T1000 (cell line): ENCODE measurements at regions not wholly inside any gene's neighbourhood (a gene's known extent, or its start where the extent isn't known, plus 50 kb on each side); places are given as distances from the start of the nearest gene placed in this dataset.

Source experiments
- DNase-seq: peaks from one replicate; lab custom pipeline; 2025; ENCODE audit warnings: mixed read lengths; lab: John Stamatoyannopoulos, UW

DNA sequence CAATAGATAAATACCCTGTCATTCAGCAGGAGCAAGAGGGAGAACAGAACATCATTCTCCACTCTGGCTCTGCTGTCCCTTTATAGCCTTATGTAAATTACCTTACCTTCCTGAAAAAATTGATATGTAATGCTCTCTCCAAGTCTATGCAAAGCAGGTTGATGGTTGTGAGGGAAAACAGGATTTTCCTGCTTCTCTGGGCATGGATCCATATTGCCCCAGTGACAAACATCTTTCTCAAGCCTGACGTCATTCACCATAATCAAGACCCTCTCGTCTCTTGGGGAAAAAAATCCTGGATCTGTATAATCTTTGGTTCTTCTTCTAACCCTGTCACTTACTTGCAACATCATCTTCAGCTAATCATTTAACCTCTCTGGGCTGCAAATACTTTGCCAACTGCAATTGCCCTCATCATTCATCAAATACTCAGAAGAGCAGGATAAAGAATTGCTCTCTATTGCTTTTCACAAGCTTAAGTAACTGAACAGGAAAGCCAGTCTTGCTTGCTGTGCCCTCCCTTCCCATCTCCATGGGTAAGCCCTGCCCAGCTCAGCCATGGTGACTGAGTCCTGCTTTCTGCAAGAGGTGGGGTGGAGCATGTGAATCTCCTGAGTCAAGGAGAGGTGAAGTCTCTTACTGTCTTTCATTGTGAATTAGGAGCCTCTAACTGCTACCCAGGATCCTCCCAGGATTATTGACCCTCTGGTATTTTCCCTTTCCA, 123.7 kb upstream of the KLF7 start:
- DNase-seq: peak; percentile 3

DNA sequence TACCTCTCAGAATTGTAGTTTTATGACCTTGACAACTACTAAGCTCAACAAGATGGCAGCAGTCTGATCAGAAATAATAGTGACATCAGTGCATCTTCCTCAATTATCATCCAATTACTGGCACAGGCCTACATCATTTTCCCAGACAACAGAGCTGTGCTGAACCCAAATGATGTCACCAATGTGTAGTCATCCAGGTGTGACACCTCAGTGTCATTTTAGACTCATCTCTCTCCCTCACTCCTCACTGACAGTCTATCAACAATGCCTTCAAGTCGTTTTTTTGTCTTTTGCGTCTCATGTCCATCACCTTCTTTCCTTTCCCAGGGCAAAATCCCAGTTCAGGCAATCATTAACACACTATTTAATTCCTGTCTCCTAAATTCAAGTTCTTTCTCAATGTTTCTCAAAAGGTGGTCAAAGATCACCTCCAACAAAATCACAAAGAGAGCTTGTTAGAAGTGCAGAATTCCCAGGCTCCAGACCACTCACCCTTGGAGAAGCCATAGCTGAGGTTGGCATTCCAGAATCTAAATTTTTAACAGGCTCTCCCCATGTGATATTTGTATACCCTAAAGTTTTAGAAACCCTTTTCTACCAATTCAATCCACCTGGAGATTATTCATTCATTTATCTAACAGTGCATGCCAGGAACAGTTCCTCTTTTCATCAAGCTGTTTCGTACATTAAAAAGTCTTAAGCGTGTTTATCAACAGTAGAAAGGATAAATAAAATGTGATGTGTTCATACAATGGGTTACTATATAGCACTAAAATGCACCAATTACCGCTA, 125.3 kb upstream of the KLF7 start:
- no peak for DNase-seq

DNA sequence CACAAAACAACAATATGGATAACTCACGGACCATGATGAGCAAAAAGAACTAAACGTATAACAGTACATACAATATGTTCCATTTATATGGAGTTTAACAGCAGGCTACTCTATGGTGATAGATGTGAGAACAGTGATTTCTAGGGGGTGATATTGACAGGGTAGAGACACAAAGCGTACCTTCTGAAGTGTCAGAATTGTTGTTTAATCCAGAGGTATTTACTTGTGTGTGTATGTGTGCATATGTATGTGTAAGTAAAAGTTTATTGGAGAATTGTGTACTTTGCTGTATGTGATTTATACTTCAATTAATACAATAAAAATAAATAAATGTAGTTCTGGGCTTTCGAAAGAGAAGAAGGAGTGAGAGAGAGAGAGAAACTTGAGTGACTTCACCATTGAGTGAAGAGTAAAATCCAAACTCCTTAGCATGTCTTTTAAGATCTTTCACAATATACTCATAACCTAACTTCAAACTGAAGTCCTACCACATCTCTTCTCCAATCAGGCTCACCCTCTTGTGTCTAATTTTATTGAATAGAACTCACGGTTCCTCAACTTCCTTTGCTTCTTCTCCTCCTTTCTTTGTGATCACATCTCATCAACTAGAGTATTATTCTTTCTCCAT, 126.0 kb upstream of the KLF7 start:
- DNase-seq: no peak

DNA sequence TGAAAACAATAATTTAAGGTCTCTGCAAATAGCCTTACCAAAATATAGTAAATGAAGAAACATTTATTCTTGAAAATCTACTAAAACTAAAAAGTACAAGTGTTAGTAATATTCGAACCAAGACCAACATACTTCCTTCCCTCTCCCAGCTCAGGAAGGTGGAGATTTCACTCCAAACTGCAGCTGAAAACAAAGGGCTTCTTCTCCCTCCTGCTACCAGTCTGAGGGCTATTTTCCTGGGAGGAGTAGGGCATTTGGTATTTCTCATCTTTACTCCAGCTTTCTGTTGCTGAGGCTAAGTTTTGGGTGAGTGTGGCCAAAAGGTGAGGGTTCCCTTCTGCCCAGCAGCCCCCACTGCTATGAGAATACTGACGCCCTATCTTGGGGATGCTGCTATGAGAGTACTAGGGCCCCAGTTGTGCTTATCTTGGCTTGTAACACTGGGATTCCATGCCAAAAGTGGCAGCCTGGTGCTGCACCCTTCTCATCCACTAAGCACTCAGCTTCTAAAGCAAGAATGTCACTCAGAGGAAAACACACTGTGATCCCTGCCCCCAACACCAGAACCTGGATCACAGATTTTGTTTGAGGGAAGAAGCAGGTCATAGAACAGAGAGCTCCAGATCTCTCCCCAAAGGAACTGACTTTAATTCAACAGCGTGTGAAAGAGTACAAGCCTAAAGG, 130.7 kb upstream of the KLF7 start:
- no peak for DNase-seq

DNA sequence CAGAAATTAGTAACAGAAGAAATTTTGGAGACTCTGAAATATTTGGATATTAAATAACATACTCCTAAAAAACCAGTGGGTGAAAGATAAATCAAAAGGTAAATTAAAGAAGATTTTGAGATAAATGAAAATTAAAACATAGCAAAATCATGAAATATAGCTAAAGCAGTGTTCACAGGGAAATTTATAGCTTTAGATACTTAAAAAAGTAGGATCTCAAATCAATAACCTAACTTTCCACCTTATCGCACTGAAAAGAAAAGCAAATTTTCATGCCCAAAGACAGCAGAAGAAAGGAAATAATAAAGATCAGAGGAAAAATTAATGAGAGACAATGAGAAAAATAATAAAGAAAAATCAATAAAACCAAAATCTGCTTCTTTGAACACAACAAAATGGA, 135.1 kb upstream of the KLF7 start:
- no peak for DNase-seq

DNA sequence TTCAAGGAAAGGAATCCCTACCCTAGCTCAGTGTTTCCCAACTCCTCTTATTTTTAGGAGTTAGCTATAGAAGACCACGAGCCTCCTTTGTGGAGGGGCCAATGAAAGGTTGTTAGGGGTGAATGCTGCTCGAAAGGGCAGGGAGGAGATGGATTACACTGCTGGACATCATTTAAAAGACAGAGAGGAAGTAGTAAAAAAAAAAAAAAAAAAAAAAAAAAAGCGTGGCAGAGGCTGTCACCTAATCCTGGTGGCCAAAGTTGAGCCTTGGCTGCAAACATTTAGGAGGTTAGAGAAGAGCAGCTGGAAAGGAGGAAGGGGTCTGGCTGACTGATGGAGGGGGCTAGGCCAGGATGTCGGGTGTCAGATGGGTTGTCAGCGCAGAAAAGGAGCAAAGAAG, 139.0 kb upstream of the KLF7 start:
- no peak for DNase-seq

DNA sequence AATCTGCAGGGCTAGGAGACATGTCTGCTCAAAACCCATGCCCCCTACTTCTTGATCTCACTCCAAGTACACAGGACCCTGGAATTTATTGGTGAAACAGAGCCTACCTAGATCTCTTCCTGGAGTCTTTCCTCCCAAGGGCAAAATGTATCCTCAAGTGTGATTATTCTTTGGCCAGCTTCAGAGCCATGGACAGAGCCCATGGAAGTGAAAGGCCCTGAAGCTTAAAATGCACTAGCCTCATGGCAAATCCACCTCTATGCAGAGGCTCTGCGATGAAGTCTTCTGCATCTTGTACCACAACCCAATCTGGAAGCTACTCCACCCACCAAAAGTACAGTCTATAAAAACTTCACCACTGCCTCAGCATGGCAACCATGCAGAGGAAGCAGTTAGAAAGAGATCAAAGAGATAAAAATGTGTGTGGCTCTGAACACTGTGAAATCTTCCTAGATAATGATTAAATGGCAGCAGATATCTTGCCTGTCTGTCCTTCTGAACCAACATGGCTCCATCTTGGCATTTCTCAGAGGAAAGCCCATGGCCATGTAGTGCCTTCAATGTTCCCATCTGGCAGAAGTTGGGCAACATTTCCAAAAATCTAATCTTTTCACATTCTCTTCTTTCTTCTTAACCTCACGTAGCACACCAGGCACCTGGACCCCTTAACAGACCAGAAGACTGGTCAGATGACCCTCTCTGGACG, 142.9 kb upstream of the KLF7 start:
- no peak for DNase-seq

DNA sequence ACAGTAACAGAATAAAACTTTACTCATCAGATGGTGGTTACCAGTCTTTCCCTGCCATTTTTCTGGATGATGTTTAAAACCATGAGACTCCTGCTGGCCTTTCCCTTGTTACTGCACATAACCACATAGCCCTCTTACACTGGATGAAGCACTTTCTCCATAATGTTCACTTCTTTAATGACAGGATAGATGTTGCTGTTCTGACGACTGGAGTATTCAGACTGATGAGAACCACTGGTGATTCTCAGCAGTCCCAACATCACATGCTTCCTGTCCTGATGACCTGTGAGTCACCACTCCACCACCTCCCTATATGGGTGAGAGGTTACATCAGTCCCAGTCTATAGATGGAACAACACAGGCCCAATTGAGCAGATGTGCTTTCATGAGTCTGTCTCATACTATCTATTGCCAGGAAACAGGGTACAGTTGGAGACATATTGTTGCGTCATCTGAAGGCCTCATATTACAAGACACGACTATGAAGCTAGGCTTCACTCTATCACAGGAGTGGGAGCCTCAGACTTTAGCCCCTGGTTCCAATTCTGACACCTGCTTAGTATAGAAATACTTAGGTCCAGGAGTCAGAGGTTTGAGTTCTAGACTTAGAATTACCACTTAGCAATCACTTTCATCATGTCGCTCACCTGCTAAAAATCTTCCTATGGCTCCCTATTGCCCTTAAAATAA, 145.7 kb upstream of the KLF7 start:
- DNase-seq: peak; percentile 31

DNA sequence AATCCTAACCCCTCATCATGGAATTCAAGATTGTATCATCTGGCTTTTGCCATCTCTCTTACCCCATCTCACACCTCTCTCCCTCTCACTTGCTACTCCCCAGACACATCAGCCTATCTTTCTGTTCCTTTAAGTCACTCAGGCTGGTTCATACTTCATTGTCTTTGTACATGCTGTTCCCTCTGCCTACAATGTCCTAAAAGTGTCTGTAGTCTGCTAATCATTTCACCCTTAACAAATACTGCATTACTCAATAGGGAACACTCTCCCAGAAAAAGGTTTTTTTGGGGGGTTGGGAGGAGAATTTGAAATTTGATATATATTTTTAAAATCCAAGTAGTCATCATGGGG, 146.2 kb upstream of the KLF7 start:
- no peak for DNase-seq

DNA sequence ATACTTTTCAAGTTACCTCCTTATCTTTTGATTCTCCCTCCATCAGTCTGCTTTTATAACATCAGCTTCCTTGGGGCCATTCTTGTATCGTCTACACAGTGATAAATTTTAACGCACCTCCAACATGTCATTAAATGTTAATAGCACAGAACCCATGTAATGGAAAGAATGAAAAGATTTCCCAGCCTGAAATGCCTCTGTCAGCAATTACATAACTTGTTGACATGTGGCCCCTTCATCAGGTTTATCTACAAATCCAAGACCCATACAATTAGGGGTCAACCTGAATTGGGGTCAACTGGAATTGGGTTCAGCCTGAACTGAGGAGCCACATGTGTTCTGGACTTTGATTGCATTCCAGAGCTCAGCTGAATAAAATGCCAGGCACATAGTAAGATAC, 148.2 kb upstream of the KLF7 start:
- DNase-seq: no peak

DNA sequence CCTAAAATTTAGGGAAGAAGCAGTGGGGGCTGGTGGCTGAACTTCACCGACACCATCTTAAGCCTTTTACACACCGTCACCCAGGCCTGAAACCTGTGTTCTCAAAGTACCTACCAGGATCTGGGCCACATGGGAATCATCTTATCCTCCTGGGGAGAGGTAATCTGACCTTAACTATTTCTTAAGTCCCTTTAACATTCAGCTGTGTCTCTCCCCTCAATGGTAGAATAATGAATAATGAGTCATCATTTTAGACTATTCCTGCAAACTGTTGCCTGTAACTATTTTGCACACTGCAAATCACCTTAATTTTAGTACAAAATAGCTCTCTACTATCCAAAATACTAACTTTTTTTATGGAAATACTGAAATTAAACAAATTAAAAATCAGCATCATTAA, 149.4 kb upstream of the KLF7 start:
- DNase-seq: no peak

DNA sequence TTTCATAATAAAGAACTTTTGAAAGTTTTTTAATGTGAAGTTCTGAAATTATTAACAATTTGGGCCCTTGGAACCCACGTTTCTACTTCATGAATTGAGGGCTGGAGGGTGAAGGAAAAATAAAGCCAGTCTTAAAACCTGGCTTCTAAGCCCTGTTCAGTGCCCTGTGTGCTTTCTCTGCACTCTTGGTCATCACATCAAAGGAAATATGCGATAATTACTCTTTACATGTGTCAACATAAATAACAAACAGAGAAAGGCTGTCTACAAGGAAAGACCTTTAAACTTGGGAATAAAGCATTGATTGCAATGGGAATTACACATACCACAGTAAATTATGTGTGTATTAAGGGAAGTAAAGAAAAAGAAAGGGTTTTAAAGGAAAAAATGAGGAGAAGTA, 150.7 kb upstream of the KLF7 start:
- DNase-seq: no peak

DNA sequence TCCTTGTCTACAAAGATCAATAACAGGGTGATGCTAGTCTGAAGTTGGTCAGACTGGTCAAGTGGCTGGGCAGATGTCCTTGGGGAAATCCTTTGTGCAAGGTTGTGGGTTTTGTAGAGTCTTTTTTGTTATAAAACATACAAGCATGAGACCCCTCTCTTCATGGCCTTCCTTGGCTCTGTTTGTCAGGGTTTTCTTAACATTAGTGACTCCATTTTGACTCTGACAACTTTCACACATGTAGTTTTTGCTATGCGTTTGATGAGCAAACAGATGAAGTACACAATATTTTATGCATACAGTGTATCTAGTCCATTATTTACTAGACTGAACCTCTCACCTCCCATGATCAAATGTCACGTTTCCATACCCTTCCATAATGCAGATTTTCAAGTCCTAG, 151.2 kb upstream of the KLF7 start:
- DNase-seq: no peak

DNA sequence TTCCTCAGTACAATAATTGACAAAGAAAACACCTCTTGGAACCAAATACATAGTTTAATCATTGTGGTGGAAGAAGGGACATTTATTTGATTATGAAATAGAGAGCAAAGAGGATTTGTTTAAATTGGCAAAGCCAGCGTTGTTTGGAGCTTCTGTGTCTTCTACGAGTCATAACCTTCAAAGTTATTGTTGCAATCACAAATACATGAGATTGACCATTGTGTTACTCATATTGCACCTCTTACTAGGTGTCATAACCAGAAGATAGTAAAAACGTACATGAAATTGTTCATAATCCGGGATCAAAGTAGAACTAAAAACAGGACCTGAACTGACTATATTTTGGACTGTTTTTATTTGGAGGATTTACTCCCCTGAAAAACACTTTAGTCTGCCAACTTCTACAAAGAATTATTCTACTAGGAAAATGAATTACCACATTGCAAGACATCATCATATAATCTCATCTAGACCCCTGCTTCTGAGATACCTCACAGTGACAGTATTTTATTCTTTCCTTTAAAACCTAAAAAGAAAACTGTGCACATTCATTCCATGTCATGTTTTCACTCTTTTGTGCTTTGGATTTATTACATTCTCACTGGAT, 151.7 kb upstream of the KLF7 start:
- DNase-seq: no peak

DNA sequence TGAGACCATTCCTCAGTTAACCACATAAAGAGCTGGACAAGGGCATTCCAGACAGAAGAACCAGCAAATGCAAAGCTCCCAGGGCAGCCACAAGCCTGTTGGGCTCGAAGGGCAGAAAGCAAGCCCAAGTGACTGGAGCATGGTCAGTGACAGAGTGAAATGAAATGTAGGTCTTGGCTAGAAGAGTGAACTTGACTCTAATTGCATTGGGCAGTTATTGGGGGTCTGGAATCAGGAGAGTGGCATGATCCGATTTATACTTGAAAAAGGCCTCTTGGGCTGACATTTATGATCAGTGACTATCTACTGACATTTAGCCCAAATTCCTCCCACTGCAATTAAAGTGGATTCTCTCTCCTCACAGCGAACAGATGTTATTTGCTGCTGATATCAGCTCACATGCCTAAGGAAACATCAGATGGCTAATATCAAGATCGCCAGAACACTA, 152.5 kb upstream of the KLF7 start:
- DNase-seq: no peak

DNA sequence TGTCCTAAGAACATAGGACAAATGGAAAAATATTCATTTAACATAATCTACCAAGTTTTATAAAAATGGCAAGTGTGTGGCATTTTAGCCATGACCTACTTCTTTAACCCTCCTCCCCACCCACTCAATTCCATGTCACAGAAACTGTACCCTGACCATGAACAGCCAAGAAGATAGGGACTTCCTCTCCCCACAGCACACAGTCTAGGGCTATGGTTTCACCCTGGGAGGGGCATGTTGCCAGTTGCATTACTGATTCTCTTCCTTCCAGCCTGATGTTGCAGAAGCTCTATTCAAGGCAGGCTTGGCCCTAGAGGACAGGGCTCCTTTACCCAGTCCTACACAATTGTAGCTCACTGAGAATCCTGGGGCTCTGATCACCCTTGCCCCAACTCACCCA, 153.6 kb upstream of the KLF7 start:
- DNase-seq: no peak

DNA sequence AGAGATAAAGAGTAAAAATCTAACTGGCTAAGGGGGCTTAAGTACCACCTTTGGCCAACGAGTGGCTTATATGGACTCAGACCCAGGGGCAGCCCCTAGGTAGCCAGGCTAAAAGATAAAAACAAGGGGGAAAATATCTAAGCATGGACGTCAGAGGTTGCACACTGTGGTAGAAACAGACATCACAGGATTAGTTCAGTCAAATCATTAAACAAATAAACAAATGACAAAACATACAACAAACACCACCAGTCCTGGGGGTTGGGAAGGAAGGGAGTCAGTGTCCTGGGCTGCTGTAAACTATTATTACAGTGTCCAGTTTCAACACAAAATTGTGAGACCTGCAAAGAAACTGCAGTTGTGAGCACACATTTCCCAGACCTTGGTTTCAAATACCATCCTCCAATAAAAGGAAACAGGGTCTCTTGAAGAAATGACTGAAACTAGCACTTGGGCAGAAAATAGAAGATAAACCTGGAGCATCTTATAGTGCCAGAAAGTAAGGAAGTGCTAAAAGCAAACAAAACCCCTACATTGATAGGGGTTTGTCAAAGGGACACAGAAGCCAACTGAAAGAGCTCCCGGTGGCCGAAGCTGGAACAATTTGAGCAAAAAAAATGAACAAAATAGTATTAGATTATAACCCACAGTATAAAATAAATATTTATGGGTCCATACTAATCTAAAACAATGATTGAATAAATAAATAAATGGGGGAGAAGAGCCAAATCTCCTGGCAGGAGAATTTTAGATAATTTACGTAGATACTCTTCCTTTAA, 154.8 kb upstream of the KLF7 start:
- no peak for DNase-seq

DNA sequence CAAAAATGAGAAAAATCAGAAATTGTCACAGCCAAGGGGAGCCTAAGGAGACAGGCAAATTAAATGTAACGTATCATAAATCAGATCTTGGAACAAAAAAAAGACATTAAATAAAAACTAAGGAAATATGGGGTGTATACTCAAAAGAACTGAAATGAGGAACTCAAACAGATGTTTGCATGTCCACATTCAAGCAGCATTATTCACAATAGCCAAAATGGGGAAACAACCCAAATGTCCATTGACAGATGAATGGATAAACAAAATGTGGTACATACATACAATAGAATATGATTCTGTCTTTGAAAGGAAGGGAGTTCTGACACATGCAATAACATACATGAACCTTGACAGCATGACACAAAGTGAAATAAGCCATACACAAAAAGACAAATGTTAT, 155.8 kb upstream of the KLF7 start:
- no peak for DNase-seq

DNA sequence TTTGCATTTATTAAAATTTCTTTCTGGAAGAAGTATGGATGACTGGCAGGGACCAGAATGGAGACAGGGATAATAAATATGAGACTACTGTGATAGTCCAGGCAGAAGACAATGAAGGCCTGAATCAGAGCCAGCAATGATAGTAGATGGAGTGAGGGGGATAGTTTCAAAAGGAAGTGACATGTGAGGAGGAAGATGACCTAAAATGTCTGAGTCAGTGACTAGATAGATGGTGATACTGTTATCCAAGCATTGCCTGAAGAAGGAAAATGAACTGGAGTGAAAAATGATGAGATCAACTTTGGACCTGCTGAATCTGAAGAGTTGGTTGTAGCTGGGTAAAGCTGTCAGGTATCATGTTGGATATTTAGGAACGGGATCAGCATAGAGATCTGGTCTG, 158.3 kb upstream of the KLF7 start:
- DNase-seq: no peak

DNA sequence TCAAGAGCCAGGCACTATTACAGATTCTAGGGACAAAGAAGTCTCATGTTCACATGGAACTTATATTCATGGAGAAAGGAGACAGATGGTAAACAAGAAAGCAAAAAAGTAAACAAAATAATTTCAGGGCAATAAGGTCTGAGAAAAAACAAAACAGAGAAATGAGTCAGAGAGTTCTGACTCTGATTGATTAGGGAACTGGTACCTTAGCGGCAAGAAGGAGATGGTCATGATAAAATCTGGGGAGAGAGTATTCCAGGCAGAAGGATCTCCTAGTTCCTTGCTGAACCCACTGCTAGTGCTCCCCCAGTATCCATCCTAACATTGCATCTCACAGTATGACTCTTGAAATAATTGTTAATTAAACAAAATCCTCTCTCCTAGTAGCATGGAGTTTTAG, 161.8 kb upstream of the KLF7 start:
- no peak for DNase-seq
